WTC11 (cell line): ENCODE measurements at regions not wholly inside any gene's neighbourhood (a gene's known extent, or its start where the extent isn't known, plus 50 kb on each side); places are given as distances from the start of the nearest gene placed in this dataset.

Experiments
- ATAC-seq: fragments of 200-7000 bp; cut with Tn5 transposase; 2 replicates; pipeline ENCODE4 v1.10.0; 2021; ENCODE audit warnings: mild to moderate bottlenecking, moderate library complexity
- CTCF ChIA-PET: fragments of 300-600 bp; sonication (Branson Sonifier 250); formaldehyde crosslinking; loops from one replicate; lab custom pipeline; 2021; ENCODE audit warnings: antibody characterized with exemption; lab: Charles Lee
- POLR2A ChIA-PET: fragments of 350-600 bp; sonication (Branson Sonifier 250); formaldehyde crosslinking; loops from one replicate; lab custom pipeline; 2021; ENCODE audit warnings: antibody characterized with exemption; lab: Charles Lee
- DNase-seq: peaks from one replicate; pipeline ENCODE4 v3.0.0; 2021; ENCODE audit warnings: low spot score
- H3K27ac Mint-ChIP-seq: 2 replicates; pipeline ENCODE4 v1.8.0; 2021; ENCODE audit warnings: mixed read lengths
- H3K27me3 Mint-ChIP-seq: 2 replicates; pipeline ENCODE4 v1.8.0; 2021; ENCODE audit warnings: low read depth, mild to moderate bottlenecking, moderate library complexity, mixed read lengths
- H3K36me3 Mint-ChIP-seq: 2 replicates; pipeline ENCODE4 v1.8.0; 2021; ENCODE audit warnings: mixed read lengths
- H3K4me1 Mint-ChIP-seq: 2 replicates; pipeline ENCODE4 v1.8.0; 2022; ENCODE audit warnings: mixed read lengths
- H3K4me3 Mint-ChIP-seq: 2 replicates; pipeline ENCODE4 v1.8.0; 2021; ENCODE audit warnings: mild to moderate bottlenecking, moderate library complexity, mixed read lengths
- H3K9me3 Mint-ChIP-seq: 2 replicates; pipeline ENCODE4 v1.8.0; 2021; ENCODE audit warnings: mixed read lengths
- FOXJ3 ChIP-seq: sonication (generic); formaldehyde crosslinking; IDR thresholded peaks from 2 replicates; pipeline ENCODE4 v1.9.0; 2021; ENCODE audit warnings: missing genetic modification reagents, mild to moderate bottlenecking, borderline replicate concordance
- MXD4 ChIP-seq: fragments of 250-450 bp; sonication (Bioruptor Pico); IDR thresholded peaks from 2 replicates; pipeline ENCODE4 v1.8.0; 2021; ENCODE audit warnings: mild to moderate bottlenecking, moderate library complexity, borderline replicate concordance
- NR3C1 ChIP-seq: sonication (generic); formaldehyde crosslinking; conservative IDR thresholded peaks from 2 replicates; pipeline ENCODE4 v1.8.1; 2023; ENCODE audit warnings: low read depth, mild to moderate bottlenecking, missing genetic modification reagents
- OVOL2 ChIP-seq: fragments of 250-450 bp; sonication (Bioruptor Pico); IDR thresholded peaks from 2 replicates; pipeline ENCODE4 v1.9.0; 2021; ENCODE audit warnings: mild to moderate bottlenecking, borderline replicate concordance
- PRRX2 ChIP-seq: fragments of 250-450 bp; sonication (Bioruptor Pico); IDR thresholded peaks from 2 replicates; pipeline ENCODE4 v1.8.0; 2021; ENCODE audit warnings: mild to moderate bottlenecking
- ZNF416 ChIP-seq: fragments of 250-450 bp; sonication (Bioruptor Pico); IDR thresholded peaks from 2 replicates; pipeline ENCODE4 v1.9.0; 2021; ENCODE audit warnings: mild to moderate bottlenecking, inconsistent platforms
- TF ChIP-seq, protein P1 (sequence below): sonication (generic); formaldehyde crosslinking; IDR thresholded peaks from 2 replicates; pipeline ENCODE4 v1.8.1; 2023; ENCODE audit warnings: mild to moderate bottlenecking, missing genetic modification reagents, borderline replicate concordance
- TF ChIP-seq, protein P2 (sequence below): fragments of 250-450 bp; sonication (Bioruptor Pico); conservative IDR thresholded peaks from 2 replicates; pipeline ENCODE4 v1.9.0; 2021; ENCODE audit warnings: mild to moderate bottlenecking
- TF ChIP-seq, protein P3 (sequence below): sonication (generic); formaldehyde crosslinking; IDR thresholded peaks from 2 replicates; pipeline ENCODE4 v1.8.1; 2022; ENCODE audit warnings: mild to moderate bottlenecking, moderate library complexity, missing genetic modification reagents
- TF ChIP-seq, protein P4 (sequence below): fragments of 250-450 bp; sonication (Bioruptor Pico); IDR thresholded peaks from 2 replicates; pipeline ENCODE4 v1.8.0; 2021; ENCODE audit warnings: mild to moderate bottlenecking
- TF ChIP-seq, protein P5 (sequence below): sonication (generic); formaldehyde crosslinking; IDR thresholded peaks from 2 replicates; pipeline ENCODE4 v1.8.0; 2022; ENCODE audit warnings: mild to moderate bottlenecking, missing genetic modification reagents

DNA sequence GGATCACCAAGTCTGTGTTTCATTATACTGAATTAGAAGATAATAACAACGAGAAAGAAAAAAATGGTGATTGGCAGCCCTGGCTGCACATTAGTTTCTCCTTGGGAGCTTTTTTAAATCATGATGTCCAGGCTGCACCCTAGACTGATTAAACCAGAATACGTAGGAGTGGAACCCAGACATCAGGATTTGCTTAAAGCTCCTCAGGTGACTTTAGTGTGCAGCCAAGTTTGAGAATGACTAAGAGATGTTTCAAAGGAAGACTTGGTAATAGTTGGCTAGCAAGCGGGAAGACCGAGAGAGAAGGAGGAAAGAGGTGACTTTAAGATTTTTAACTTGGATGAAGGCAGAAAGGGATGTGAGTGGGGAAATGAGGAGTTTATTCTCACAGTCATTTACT, 71.4 kb upstream of the SERP2 start (continued):
- TF ChIP-seq, protein P1, sequence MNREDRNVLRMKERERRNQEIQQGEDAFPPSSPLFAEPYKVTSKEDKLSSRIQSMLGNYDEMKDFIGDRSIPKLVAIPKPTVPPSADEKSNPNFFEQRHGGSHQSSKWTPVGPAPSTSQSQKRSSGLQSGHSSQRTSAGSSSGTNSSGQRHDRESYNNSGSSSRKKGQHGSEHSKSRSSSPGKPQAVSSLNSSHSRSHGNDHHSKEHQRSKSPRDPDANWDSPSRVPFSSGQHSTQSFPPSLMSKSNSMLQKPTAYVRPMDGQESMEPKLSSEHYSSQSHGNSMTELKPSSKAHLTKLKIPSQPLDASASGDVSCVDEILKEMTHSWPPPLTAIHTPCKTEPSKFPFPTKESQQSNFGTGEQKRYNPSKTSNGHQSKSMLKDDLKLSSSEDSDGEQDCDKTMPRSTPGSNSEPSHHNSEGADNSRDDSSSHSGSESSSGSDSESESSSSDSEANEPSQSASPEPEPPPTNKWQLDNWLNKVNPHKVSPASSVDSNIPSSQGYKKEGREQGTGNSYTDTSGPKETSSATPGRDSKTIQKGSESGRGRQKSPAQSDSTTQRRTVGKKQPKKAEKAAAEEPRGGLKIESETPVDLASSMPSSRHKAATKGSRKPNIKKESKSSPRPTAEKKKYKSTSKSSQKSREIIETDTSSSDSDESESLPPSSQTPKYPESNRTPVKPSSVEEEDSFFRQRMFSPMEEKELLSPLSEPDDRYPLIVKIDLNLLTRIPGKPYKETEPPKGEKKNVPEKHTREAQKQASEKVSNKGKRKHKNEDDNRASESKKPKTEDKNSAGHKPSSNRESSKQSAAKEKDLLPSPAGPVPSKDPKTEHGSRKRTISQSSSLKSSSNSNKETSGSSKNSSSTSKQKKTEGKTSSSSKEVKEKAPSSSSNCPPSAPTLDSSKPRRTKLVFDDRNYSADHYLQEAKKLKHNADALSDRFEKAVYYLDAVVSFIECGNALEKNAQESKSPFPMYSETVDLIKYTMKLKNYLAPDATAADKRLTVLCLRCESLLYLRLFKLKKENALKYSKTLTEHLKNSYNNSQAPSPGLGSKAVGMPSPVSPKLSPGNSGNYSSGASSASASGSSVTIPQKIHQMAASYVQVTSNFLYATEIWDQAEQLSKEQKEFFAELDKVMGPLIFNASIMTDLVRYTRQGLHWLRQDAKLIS (CRISPR knock-in tag): no peak
- TF ChIP-seq ZNF416 (CRISPR knock-in tag): no peak
- TF ChIP-seq, protein P2, sequence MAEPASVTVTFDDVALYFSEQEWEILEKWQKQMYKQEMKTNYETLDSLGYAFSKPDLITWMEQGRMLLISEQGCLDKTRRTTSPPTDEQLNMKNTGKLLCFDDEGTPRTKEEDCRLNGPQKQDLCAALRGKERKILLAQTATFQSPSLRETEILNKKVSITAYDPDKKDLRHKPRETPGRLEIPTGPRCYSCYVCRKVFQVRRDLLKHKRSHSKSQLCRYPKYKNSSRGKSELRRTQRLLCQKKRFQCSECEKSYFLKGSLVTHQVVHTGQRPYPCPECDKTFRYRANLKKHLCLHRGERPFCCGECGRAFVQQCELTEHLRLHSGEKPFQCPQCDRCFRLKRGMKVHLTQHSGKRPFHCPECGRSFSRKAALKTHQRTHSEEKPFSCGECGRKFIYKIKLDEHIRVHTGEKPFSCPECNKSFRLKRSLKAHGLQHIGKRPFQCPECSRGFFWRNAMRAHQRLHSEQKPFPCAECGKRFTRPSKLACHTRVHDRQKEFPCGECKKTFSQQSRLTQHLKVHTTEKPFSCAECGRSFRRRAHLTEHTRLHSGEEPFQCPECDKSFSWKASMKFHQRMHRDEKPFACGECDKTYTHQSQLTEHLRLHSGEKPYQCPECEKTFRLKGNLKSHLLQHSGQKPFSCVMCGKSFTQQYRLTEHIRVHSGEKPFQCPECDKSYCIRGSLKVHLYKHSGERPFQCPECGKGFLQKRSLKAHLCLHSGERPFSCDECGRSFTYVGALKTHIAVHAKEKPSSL (CRISPR knock-in tag): no peak

DNA sequence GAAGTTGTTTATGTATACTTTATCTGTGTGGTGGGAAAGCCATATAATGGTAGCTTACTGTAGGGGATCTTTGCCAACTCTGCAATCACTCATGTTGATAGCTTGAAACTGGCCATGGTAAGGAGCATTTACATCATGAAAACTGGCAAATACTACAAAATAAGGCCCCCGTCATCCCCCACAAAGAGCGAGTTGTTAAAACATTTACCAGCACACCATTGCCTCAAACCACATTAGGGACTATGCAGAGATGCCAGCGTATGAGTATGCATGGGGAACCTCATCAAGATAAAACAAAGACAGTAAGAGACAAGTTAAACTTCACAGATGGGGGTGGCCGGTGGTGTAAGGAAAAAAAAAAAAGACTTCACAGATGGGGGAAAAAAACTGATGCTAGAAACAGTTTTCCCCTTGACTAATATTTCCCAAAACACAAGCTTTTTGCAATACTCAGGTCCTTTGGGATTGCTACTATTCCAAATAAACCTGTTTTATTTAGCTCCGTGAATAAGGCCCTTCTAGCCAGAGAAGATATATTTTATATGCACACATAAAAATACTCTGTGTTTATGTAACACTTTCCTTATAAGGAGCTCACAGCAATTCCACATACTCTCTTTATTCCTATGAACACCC, 70.6 kb upstream of the SERP2 start:
- ChIA-PET CTCF (no interaction called here), POLR2A (no interaction called here)
- peaks cover 46% of the 10 kb centered on the region for H3K27me3 Mint-ChIP-seq
- TF ChIP-seq, protein P3, sequence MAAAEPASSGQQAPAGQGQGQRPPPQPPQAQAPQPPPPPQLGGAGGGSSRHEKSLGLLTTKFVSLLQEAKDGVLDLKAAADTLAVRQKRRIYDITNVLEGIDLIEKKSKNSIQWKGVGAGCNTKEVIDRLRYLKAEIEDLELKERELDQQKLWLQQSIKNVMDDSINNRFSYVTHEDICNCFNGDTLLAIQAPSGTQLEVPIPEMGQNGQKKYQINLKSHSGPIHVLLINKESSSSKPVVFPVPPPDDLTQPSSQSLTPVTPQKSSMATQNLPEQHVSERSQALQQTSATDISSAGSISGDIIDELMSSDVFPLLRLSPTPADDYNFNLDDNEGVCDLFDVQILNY (CRISPR knock-in tag): no peak
- no peaks in the 10 kb centered on the region for H3K36me3 Mint-ChIP-seq
- ATAC-seq: no peak
- no peak for DNase-seq
- H3K9me3 Mint-ChIP-seq: no peaks in the 10 kb centered on the region; the same call in 1 of the 2 replicates
- H3K27ac Mint-ChIP-seq: no peak overlapping the region
- H3K4me3 Mint-ChIP-seq: no peak overlapping the region
- peaks cover 46% of the 10 kb centered on the region for H3K4me1 Mint-ChIP-seq

DNA sequence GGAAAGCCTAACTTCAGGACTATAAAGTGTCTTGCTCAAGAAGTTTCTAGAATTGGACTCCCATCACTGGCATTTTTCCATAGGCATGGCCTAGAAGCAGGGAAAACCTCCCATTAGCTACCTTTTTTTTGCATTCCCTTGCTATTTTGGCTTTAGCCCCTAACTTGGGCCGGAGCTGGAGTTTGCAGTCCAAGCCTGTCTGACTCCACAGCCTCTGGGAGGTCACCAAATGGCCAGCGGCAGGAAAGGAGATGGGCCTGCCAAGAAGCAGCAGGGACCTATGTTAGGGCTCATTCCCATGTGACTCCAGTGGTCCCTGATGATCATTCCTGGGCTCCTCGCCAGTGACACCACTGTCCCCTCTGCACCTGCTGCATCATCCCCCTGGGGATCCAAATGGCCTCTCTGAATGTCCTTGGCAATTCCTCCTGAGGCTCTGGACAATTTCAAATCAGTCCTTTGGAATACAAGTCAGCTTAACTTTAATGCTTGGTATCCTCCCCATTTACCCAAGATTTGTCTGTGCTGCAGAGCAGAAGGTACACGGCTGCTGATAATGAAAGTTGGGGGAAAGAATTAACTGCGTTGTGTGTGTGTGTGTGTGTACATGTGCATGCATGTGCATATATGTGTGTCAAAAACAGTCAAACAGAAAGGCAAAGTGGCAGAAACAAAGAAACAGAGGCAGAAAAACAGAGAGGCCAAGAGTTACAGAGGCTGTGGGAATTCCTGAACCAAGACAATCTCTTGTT, 69.8 kb upstream of the SERP2 start:
- ATAC-seq (no peak), DNase-seq (no peak)
- Mint-ChIP-seq H3K4me3 (no peak overlapping the region), H3K36me3 (no peaks in the 10 kb centered on the region), H3K4me1 (peaks cover 46% of the 10 kb centered on the region), H3K9me3 (no peaks in the 10 kb centered on the region; the same call in 1 of the 2 replicates), H3K27me3 (peaks cover 54% of the 10 kb centered on the region), H3K27ac (no peak overlapping the region)
- TF ChIP-seq MXD4 (no peak), OVOL2 (CRISPR knock-in tag) (no peak), FOXJ3 (no peak), NR3C1 (CRISPR knock-in tag) (no peak), PRRX2 (CRISPR knock-in tag) (no peak)
- TF ChIP-seq, protein P4, sequence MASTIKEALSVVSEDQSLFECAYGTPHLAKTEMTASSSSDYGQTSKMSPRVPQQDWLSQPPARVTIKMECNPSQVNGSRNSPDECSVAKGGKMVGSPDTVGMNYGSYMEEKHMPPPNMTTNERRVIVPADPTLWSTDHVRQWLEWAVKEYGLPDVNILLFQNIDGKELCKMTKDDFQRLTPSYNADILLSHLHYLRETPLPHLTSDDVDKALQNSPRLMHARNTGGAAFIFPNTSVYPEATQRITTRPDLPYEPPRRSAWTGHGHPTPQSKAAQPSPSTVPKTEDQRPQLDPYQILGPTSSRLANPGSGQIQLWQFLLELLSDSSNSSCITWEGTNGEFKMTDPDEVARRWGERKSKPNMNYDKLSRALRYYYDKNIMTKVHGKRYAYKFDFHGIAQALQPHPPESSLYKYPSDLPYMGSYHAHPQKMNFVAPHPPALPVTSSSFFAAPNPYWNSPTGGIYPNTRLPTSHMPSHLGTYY (CRISPR knock-in tag): no peak
- TF ChIP-seq, protein P5, sequence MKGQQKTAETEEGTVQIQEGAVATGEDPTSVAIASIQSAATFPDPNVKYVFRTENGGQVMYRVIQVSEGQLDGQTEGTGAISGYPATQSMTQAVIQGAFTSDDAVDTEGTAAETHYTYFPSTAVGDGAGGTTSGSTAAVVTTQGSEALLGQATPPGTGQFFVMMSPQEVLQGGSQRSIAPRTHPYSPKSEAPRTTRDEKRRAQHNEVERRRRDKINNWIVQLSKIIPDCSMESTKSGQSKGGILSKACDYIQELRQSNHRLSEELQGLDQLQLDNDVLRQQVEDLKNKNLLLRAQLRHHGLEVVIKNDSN (CRISPR knock-in tag): no peak
- POLR2A ChIA-PET: no interaction called here
- CTCF ChIA-PET: no interaction called here
